Hepatocyte (in vitro differentiated cells): ENCODE measurements at regions not wholly inside any gene's neighbourhood (a gene's known extent, or its start where the extent isn't known, plus 50 kb on each side); places are given as distances from the start of the nearest gene placed in this dataset.

Experiments used
- DNase-seq: peaks from one replicate; pipeline ENCODE4 v3.0.0-alpha.2; 2016; ENCODE audit warnings: low spot score
- H2AFZ ChIP-seq: fragments of 200-600 bp; sonication (generic); 2 replicates; pipeline ENCODE4 v1.6.0; 2016; ENCODE audit warnings: antibody characterized with exemption, mild to moderate bottlenecking
- H3K27ac ChIP-seq: fragments of 200-600 bp; sonication (generic); 2 replicates; pipeline ENCODE4 v1.5.1; 2016; ENCODE audit warnings: mild to moderate bottlenecking
- H3K27me3 ChIP-seq: fragments of 200-600 bp; sonication (generic); 2 replicates; pipeline ENCODE4 v1.6.1; 2016
- H3K36me3 ChIP-seq: fragments of 200-600 bp; sonication (generic); replicated peaks from 2 replicates; pipeline ENCODE4 v1.5.1; 2016; ENCODE audit warnings: low read depth; ENCODE audit not compliant: insufficient read depth
- H3K4me1 ChIP-seq: fragments of 200-600 bp; sonication (generic); 2 replicates; pipeline ENCODE4 v1.5.1; 2016; ENCODE audit warnings: mild to moderate bottlenecking, moderate library complexity; ENCODE audit not compliant: insufficient read depth
- H3K4me2 ChIP-seq: fragments of 200-600 bp; sonication (generic); 2 replicates; pipeline ENCODE4 v1.6.0; 2016
- H3K4me3 ChIP-seq: fragments of 200-600 bp; sonication (generic); 2 replicates; pipeline ENCODE4 v1.5.1; 2016; ENCODE audit warnings: mild to moderate bottlenecking
- H3K79me2 ChIP-seq: fragments of 200-600 bp; sonication (generic); 2 replicates; pipeline ENCODE4 v1.6.0; 2017; ENCODE audit warnings: mild to moderate bottlenecking
- H3K9me2 ChIP-seq: fragments of 200-600 bp; sonication (generic); replicated peaks from 2 replicates; pipeline ENCODE4 v1.6.0; 2017; ENCODE audit warnings: mild to moderate bottlenecking; ENCODE audit not compliant: insufficient read depth
- H3K9me3 ChIP-seq: fragments of 200-600 bp; sonication (generic); 2 replicates; pipeline ENCODE4 v1.5.1; 2016; ENCODE audit warnings: low read depth, mild to moderate bottlenecking
- H4K20me1 ChIP-seq: fragments of 200-600 bp; sonication (generic); 2 replicates; pipeline ENCODE4 v1.6.0; 2016; ENCODE audit warnings: mild to moderate bottlenecking; ENCODE audit not compliant: insufficient read depth, poor library complexity, severe bottlenecking
- EZH2 ChIP-seq: fragments of 200-600 bp; sonication (generic); IDR thresholded peaks from 2 replicates; pipeline ENCODE4 v1.6.1; 2016; ENCODE audit warnings: antibody characterized with exemption, mild to moderate bottlenecking, borderline replicate concordance
- EZH2phosphoT487 ChIP-seq: fragments of 200-600 bp; sonication (generic); IDR thresholded peaks from one replicate; pipeline ENCODE4 v1.6.1; 2018; ENCODE audit warnings: antibody characterized with exemption, mild to moderate bottlenecking, low read depth, moderate library complexity; ENCODE audit not compliant: unreplicated experiment, severe bottlenecking
- WGBS: methylation state at CpG from one replicate; pipeline ENCODE4 v1.1.6; 2016; ENCODE audit warnings: low lambda C conversion rate; ENCODE audit errors: missing lambda C conversion rate; 5-methylcytosine and 5-hydroxymethylcytosine counted together
- TF ChIP-seq, protein P1 (sequence below): fragments of 200-600 bp; sonication (generic); IDR thresholded peaks from 2 replicates; pipeline ENCODE4 v1.5.1; 2016; ENCODE audit warnings: antibody characterized with exemption, mild to moderate bottlenecking; ENCODE audit not compliant: poor library complexity

DNA sequence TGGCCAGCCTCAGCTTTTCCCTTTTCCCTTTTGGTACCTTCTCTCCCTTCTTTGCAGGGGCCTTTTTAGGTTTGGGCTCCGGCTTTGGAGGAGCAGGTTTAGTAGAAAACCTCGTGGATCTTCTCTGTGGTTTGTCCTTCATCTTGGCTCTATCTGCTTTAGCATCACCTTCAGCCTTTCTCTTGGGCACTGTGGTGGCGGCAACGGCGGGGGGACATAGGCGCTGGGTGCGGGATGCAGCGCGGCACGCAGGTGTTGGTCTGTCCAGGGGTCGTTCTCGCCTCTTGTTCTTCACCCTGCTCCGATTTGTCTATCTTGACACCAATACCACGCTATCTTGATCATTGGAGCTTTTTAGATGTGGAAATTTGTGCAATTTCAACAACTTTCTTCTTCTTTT lies 64.5 kb upstream of the SMAD3 start:
- H3K9me3 ChIP-seq, result no peaks in the 10 kb centered on the region
- 98% methylated on average over 14 of the region's 14 CpGs for WGBS
- TF ChIP-seq, protein P1, sequence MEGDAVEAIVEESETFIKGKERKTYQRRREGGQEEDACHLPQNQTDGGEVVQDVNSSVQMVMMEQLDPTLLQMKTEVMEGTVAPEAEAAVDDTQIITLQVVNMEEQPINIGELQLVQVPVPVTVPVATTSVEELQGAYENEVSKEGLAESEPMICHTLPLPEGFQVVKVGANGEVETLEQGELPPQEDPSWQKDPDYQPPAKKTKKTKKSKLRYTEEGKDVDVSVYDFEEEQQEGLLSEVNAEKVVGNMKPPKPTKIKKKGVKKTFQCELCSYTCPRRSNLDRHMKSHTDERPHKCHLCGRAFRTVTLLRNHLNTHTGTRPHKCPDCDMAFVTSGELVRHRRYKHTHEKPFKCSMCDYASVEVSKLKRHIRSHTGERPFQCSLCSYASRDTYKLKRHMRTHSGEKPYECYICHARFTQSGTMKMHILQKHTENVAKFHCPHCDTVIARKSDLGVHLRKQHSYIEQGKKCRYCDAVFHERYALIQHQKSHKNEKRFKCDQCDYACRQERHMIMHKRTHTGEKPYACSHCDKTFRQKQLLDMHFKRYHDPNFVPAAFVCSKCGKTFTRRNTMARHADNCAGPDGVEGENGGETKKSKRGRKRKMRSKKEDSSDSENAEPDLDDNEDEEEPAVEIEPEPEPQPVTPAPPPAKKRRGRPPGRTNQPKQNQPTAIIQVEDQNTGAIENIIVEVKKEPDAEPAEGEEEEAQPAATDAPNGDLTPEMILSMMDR, result no peak
- TF ChIP-seq EZH2 (no peak), EZH2phosphoT487 (no peak)
- H3K36me3 ChIP-seq, result no peaks in the 10 kb centered on the region
- DNase-seq, result no peak
- H3K79me2 ChIP-seq, result no peaks in the 10 kb centered on the region
- no peak overlapping the region for H3K27ac ChIP-seq
- H2AFZ ChIP-seq, result no peak overlapping the region
- no peak overlapping the region for H3K4me2 ChIP-seq
- H3K27me3 ChIP-seq, result no peaks in the 10 kb centered on the region
- H3K4me3 ChIP-seq, result no peak overlapping the region
- no peaks in the 10 kb centered on the region for H4K20me1 ChIP-seq
- no peaks in the 10 kb centered on the region for H3K4me1 ChIP-seq
- H3K9me2 ChIP-seq, result no peaks in the 10 kb centered on the region

DNA sequence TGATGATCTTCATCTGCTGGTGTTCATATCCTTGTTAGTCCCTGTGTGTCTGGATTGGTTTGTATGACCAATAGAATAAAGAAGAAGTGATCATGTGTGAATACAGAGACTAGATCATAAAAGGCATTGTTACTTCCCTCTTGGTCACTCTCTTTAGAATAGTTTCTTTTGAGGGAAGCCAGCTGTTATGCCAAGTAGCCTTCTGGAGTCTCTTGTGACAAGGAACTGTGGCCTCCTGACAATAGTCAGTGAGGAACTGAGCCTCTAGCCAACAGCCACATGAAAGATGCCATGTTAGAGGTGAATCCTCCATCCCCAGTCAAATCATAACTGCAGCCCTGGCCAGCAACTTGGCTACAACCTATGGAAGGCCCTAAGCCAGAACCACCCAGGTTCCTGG lies 63.0 kb upstream of the SMAD3 start:
- H4K20me1 ChIP-seq, result no peaks in the 10 kb centered on the region
- no peak overlapping the region for H3K27ac ChIP-seq
- H3K79me2 ChIP-seq, result no peaks in the 10 kb centered on the region
- no peaks in the 10 kb centered on the region for H3K9me3 ChIP-seq
- DNase-seq, result no peak
- no peak overlapping the region for H3K4me2 ChIP-seq
- TF ChIP-seq EZH2phosphoT487, result no peak
- no peak for TF ChIP-seq EZH2
- TF ChIP-seq, protein P1, result no peak
- no peak overlapping the region for H2AFZ ChIP-seq
- H3K9me2 ChIP-seq, result no peaks in the 10 kb centered on the region
- no peaks in the 10 kb centered on the region for H3K36me3 ChIP-seq
- no peaks in the 10 kb centered on the region for H3K4me1 ChIP-seq
- H3K27me3 ChIP-seq, result no peaks in the 10 kb centered on the region
- no peak overlapping the region for H3K4me3 ChIP-seq

DNA sequence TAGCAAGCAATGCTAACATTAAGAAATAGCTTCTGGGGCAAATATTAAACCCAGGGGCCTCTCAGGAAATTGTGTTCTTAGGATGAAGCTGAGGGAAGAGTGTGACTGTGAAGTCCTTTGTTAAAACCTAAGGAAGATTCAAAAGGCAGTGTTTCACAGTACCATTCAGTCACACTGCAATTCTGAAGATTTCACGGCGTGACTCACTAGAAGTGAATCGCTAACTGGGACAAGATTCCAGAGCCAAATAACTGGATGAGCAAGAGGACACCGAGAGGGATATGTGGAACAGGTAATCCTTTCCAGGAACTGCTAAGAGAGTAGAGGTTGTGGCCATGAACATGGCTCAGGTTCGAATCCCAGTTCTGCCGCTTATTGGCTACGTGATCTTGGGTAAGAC lies 61.8 kb upstream of the SMAD3 start:
- 82% methylated on average over 7 of the region's 7 CpGs for WGBS
- Histone ChIP-seq H3K27ac (no peak overlapping the region), H3K36me3 (no peaks in the 10 kb centered on the region), H2AFZ (no peak overlapping the region), H3K79me2 (no peaks in the 10 kb centered on the region), H3K9me3 (no peaks in the 10 kb centered on the region), H3K9me2 (no peaks in the 10 kb centered on the region), H3K4me1 (no peaks in the 10 kb centered on the region), H3K4me2 (no peak overlapping the region), H4K20me1 (no peaks in the 10 kb centered on the region), H3K4me3 (no peak overlapping the region), H3K27me3 (no peaks in the 10 kb centered on the region)
- no peak for DNase-seq
- TF ChIP-seq, protein P1, result no peak
- TF ChIP-seq EZH2phosphoT487 (no peak), EZH2 (no peak)

DNA sequence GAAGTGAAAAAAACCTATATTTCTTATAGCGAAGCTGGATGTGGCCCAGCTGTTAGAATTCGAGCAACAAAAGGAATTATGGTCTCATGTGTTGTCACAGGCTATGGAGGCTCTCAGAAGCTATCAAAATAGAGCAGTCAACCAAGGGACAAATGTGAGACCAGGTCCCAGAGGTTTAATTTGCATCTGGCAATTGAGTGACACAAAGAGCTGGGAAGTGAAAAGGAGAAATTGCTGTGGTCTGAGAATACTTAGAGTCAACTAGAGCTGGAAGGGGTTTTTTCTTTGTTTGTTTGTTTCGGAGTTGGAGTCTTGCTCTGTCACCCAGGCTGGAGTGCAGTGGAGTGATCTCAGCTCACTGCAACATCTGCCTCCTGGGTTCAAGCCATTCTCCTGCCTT lies 61.3 kb upstream of the SMAD3 start:
- Histone ChIP-seq H3K79me2 (no peaks in the 10 kb centered on the region), H2AFZ (no peak overlapping the region), H3K9me3 (no peaks in the 10 kb centered on the region), H3K27me3 (no peaks in the 10 kb centered on the region), H4K20me1 (no peaks in the 10 kb centered on the region), H3K4me3 (no peak overlapping the region), H3K4me1 (no peaks in the 10 kb centered on the region), H3K4me2 (no peak overlapping the region), H3K27ac (no peak overlapping the region), H3K36me3 (no peaks in the 10 kb centered on the region), H3K9me2 (no peaks in the 10 kb centered on the region)
- TF ChIP-seq EZH2 (no peak), EZH2phosphoT487 (no peak)
- TF ChIP-seq, protein P1, result no peak
- 88% methylated on average over 3 of the region's 3 CpGs for whole genome bisulfite sequencing
- no peak for DNase-seq
